Loucy (cell line): ENCODE measurements at regions not wholly inside any gene's neighbourhood (a gene's known extent, or its start where the extent isn't known, plus 50 kb on each side); places are given as distances from the start of the nearest gene placed in this dataset.

Experiments used
- H2AFZ ChIP-seq: fragments of 200-600 bp; sonication (generic); 2 replicates; pipeline ENCODE4 v1.6.0; 2016; ENCODE audit warnings: antibody characterized with exemption, mild to moderate bottlenecking, low read length, moderate library complexity
- H3F3A ChIP-seq: fragments of 200-600 bp; 2 replicates; pipeline ENCODE4 v1.6.0; 2016; ENCODE audit warnings: antibody characterized with exemption, low read depth, mild to moderate bottlenecking
- H3K27me3 ChIP-seq: fragments of 200-600 bp; sonication (generic); 2 replicates; pipeline ENCODE4 v1.6.1; 2014; ENCODE audit warnings: low read length, mild to moderate bottlenecking; ENCODE audit not compliant: insufficient read depth, poor library complexity, severe bottlenecking
- H3K36me3 ChIP-seq: fragments of 200-600 bp; sonication (generic); 2 replicates; pipeline ENCODE4 v1.6.1; 2016; ENCODE audit warnings: low read length; ENCODE audit not compliant: insufficient read depth
- H3K4me1 ChIP-seq: fragments of 200-600 bp; sonication (generic); 2 replicates; pipeline ENCODE4 v1.5.1; 2014; ENCODE audit warnings: low read length, mild to moderate bottlenecking; ENCODE audit not compliant: insufficient read depth, poor library complexity, severe bottlenecking
- H3K4me2 ChIP-seq: fragments of 200-600 bp; sonication (generic); 2 replicates; pipeline ENCODE4 v1.6.0; 2014; ENCODE audit warnings: antibody characterized with exemption, low read length, low read depth, mild to moderate bottlenecking; ENCODE audit not compliant: poor library complexity, severe bottlenecking
- H3K4me3 ChIP-seq: fragments of 200-600 bp; sonication (generic); 2 replicates; pipeline ENCODE4 v1.5.1; 2014; ENCODE audit warnings: low read length, mild to moderate bottlenecking, mixed read lengths; ENCODE audit not compliant: poor library complexity, severe bottlenecking
- H3K79me2 ChIP-seq: fragments of 200-600 bp; sonication (generic); 2 replicates; pipeline ENCODE4 v1.6.1; 2014; ENCODE audit warnings: low read length; ENCODE audit not compliant: insufficient read depth
- H3K9ac ChIP-seq: fragments of 200-600 bp; sonication (generic); 2 replicates; pipeline ENCODE4 v1.6.0; 2014; ENCODE audit warnings: mild to moderate bottlenecking, low read depth, low read length, moderate library complexity; ENCODE audit not compliant: poor library complexity, severe bottlenecking
- H3K9me2 ChIP-seq: fragments of 200-600 bp; sonication (generic); replicated peaks from 2 replicates; pipeline ENCODE4 v1.6.1; 2016; ENCODE audit warnings: low read depth, low read length, mixed read lengths
- H3K9me3 ChIP-seq: fragments of 200-600 bp; sonication (generic); 2 replicates; pipeline ENCODE4 v1.6.1; 2014; ENCODE audit warnings: mild to moderate bottlenecking, antibody characterized with exemption, low read length, low read depth; ENCODE audit not compliant: insufficient read depth
- H4K20me1 ChIP-seq: fragments of 200-600 bp; sonication (generic); 2 replicates; pipeline ENCODE4 v1.6.0; 2014; ENCODE audit warnings: antibody characterized with exemption, low read length, mild to moderate bottlenecking; ENCODE audit not compliant: insufficient read depth, poor library complexity, severe bottlenecking
- EZH2phosphoT487 ChIP-seq: fragments of 200-600 bp; IDR thresholded peaks from 2 replicates; pipeline ENCODE4 v1.6.1; 2018; ENCODE audit warnings: antibody characterized with exemption, mild to moderate bottlenecking, moderate library complexity, borderline replicate concordance
- TF ChIP-seq, protein P1 (sequence below): fragments of 200-600 bp; sonication (generic); conservative IDR thresholded peaks from 2 replicates; pipeline ENCODE4 v1.5.1; 2014; ENCODE audit warnings: mild to moderate bottlenecking, antibody characterized with exemption, low read length

- H3K4me2 ChIP-seq: no peak overlapping the region
- no peaks in the 10 kb centered on the region for H3F3A ChIP-seq
These were observed 358.7 kb downstream of the BARHL2 start for GRCh38 chr1:90358448-90358847.

DNA sequence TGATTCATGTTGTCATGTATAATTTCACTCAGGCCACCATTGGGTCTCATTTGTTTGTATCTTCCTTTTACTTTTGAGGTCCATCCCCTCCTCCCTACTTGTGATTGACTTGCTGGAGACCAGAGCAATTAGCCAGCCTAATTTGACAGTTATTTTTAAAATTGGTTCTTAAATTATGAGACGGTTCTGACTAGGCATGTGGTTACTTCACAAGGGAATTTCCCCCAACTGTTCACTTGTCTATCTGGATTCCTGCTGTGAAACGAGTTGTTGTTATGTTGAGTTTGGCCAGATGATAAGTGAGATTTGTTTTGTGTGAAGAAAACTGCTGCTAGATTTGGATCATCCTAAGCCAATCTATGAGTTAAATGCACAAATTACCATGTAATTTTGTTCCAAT lies 359.1 kb downstream of the BARHL2 start:
- Histone ChIP-seq H3K4me2 (no peak overlapping the region), H3K9me3 (no peaks in the 10 kb centered on the region), H2AFZ (no peak overlapping the region), H3K9ac (no peak overlapping the region), H3K4me3 (no peak overlapping the region), H3K27me3 (no peaks in the 10 kb centered on the region), H3K4me1 (no peaks in the 10 kb centered on the region), H3K79me2 (no peaks in the 10 kb centered on the region), H3K9me2 (no peaks in the 10 kb centered on the region), H3K36me3 (no peaks in the 10 kb centered on the region), H4K20me1 (no peaks in the 10 kb centered on the region), H3F3A (no peaks in the 10 kb centered on the region)
- TF ChIP-seq, protein P1, sequence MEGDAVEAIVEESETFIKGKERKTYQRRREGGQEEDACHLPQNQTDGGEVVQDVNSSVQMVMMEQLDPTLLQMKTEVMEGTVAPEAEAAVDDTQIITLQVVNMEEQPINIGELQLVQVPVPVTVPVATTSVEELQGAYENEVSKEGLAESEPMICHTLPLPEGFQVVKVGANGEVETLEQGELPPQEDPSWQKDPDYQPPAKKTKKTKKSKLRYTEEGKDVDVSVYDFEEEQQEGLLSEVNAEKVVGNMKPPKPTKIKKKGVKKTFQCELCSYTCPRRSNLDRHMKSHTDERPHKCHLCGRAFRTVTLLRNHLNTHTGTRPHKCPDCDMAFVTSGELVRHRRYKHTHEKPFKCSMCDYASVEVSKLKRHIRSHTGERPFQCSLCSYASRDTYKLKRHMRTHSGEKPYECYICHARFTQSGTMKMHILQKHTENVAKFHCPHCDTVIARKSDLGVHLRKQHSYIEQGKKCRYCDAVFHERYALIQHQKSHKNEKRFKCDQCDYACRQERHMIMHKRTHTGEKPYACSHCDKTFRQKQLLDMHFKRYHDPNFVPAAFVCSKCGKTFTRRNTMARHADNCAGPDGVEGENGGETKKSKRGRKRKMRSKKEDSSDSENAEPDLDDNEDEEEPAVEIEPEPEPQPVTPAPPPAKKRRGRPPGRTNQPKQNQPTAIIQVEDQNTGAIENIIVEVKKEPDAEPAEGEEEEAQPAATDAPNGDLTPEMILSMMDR: no peak
- no peak for TF ChIP-seq EZH2phosphoT487

More at GRCh38 chr1:90358448-90358847, 358.7 kb downstream of the BARHL2 start:
- Histone ChIP-seq H3K79me2 (no peaks in the 10 kb centered on the region), H3K9me3 (no peaks in the 10 kb centered on the region), H4K20me1 (no peaks in the 10 kb centered on the region), H3K9me2 (no peaks in the 10 kb centered on the region), H3K36me3 (no peaks in the 10 kb centered on the region), H3K9ac (no peak overlapping the region), H3K27me3 (no peaks in the 10 kb centered on the region), H3K4me3 (no peak overlapping the region), H2AFZ (no peak overlapping the region), H3K4me1 (no peaks in the 10 kb centered on the region)
- TF ChIP-seq, protein P1: no peak
- no peak for TF ChIP-seq EZH2phosphoT487

GRCh38 chr1:90356991-90357390 lies 360.1 kb downstream of the BARHL2 start:
- Histone ChIP-seq H3K9me2 (no peaks in the 10 kb centered on the region), H3K27me3 (no peaks in the 10 kb centered on the region), H3K4me3 (no peak overlapping the region), H3K4me1 (no peaks in the 10 kb centered on the region), H3K4me2 (no peak overlapping the region), H3K36me3 (no peaks in the 10 kb centered on the region), H3K79me2 (no peaks in the 10 kb centered on the region), H3K9me3 (no peaks in the 10 kb centered on the region), H3K9ac (no peak overlapping the region), H3F3A (no peaks in the 10 kb centered on the region), H4K20me1 (no peaks in the 10 kb centered on the region), H2AFZ (no peak overlapping the region)
- TF ChIP-seq, protein P1: no peak
- no peak for TF ChIP-seq EZH2phosphoT487
